GM20000 (cell line): ENCODE measurements at regions not wholly inside any gene's neighbourhood (a gene's known extent, or its start where the extent isn't known, plus 50 kb on each side); places are given as distances from the start of the nearest gene placed in this dataset.

Experiments used
- DNase-seq: peaks from one replicate; pipeline ENCODE4 v3.0.0; 2012; ENCODE audit warnings: low spot score
- CTCF ChIP-seq: IDR thresholded peaks from 2 replicates; pipeline ENCODE4 v1.5.1; 2012; ENCODE audit warnings: mild to moderate bottlenecking, control low read depth; ENCODE audit errors: extremely low read depth, missing control alignments

- DNase-seq, result no peak
- TF ChIP-seq CTCF, result no peak
Observed at GRCh38 chr5:8332666-8333445, 463.9 kb downstream of the MTRR start.

GRCh38 chr5:8333485-8333884, 464.5 kb downstream of the MTRR start:
- no peak for TF ChIP-seq CTCF
- DNase-seq, result no peak

GRCh38 chr5:8333977-8334376, 465.0 kb downstream of the MTRR start:
- no peak for TF ChIP-seq CTCF
- no peak for DNase-seq

- no peak for TF ChIP-seq CTCF
- no peak for DNase-seq
Observed at GRCh38 chr5:8340261-8340660, 471.3 kb downstream of the MTRR start.

- DNase-seq, result peak; percentile 9
- TF ChIP-seq CTCF, result no peak
Observed at GRCh38 chr5:8340739-8341344, 471.9 kb downstream of the MTRR start.

GRCh38 chr5:8341406-8341805, 472.5 kb downstream of the MTRR start:
- no peak for DNase-seq
- TF ChIP-seq CTCF, result no peak

GRCh38 chr5:8347984-8348383, 479.0 kb downstream of the MTRR start:
- DNase-seq, result no peak
- no peak for TF ChIP-seq CTCF
